GM18511 (cell line): ENCODE measurements at regions not wholly inside any gene's neighbourhood (a gene's known extent, or its start where the extent isn't known, plus 50 kb on each side); places are given as distances from the start of the nearest gene placed in this dataset.

ENCODE experiments used
- ATAC-seq: cut with Tn5 transposase; IDR thresholded peaks from one replicate; pipeline ENCODE4 v1.9.1; 2021; ENCODE audit warnings: mild to moderate bottlenecking, moderate library complexity; ENCODE audit not compliant: unreplicated experiment

- no peak for ATAC-seq
These were observed 168.5 kb upstream of the FREM2 start for GRCh38 chr13:38518328-38518727.

DNA sequence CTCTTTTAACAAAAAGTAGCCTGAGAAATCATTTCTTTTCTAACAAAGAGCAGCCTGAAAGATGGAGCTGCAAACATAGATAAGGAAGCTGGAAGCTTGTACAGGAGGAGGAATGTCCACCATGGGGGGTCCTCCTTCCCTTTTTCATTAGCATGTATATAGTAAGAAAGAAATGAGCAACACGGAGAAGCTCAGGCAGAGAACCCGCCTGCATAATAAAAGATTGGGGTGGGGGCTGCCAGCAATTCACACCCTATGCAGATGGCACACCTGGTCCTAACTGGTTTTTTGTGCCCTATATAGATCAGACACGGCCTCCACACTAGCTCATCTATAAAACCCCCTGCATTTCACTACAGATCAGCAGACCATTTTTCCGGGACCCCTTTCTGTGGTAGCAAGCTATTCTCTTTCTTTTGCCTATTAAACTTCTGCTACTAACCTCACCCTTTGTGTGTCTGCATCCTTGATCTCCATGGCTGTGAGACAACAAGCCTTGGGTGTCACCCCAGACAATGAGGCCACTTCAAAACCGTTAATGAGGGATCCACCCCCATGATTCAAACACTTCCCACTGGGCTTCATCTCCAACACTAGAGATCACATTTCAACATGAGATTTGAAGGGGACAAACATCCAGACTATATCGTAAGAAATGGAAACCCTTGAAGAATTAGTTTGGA lies 167.5 kb upstream of the FREM2 start:
- no peak for ATAC-seq

GRCh38 chr13:38520041-38520440 lies 166.8 kb upstream of the FREM2 start:
- no peak for ATAC-seq

GRCh38 chr13:38527140-38527539 lies 159.7 kb upstream of the FREM2 start:
- ATAC-seq, result no peak

- no peak for ATAC-seq
These were observed 157.9 kb upstream of the FREM2 start for GRCh38 chr13:38528986-38529385.

DNA sequence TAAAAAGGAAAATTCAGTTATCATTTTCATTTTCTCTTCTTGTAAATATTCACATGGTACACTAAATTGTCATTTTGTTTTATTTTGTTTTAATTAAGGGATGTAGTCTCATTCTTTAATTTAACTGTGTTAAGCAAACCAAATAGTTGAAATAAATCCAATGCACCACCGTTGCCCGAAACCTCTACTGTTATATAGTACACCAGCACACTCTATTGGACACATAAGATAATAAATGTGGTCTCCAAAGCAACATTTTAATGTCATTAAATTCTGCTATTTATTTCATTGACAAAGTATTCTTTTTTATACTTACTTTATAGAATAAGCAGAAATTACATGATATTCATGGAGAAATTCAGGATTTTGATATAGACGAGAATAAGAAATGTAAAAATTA lies 156.4 kb upstream of the FREM2 start:
- peak; percentile 57 for ATAC-seq

GRCh38 chr13:38535261-38535660 lies 151.6 kb upstream of the FREM2 start:
- ATAC-seq, result no peak

DNA sequence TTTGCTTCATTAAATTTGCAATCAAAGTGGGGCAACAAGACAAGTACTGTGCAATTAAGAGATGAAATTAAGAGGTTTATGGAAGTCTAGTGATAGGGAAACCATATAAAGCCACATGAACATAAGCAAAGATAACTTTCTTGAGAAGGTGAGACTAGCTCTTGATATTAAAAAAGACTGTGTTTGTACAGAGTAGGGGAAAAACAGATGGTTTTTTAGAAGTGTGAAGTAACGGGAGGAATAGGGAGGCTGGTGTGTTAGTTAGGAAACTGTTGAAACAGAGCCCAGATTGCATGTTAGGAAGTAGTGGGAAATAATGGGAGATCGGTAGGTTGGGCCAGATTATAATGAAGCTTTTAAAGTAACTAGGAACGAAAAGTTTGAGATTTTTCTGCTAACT lies 149.8 kb upstream of the FREM2 start:
- no peak for ATAC-seq

GRCh38 chr13:38538422-38538821 lies 148.5 kb upstream of the FREM2 start:
- ATAC-seq, result no peak

- ATAC-seq, result no peak
These were observed 147.2 kb upstream of the FREM2 start for GRCh38 chr13:38539632-38540031.

GRCh38 chr13:38542601-38543000 lies 144.3 kb upstream of the FREM2 start:
- no peak for ATAC-seq

- ATAC-seq, result no peak
These were observed 143.3 kb upstream of the FREM2 start for GRCh38 chr13:38543561-38543960.

GRCh38 chr13:38563739-38564138 lies 123.1 kb upstream of the FREM2 start:
- ATAC-seq, result no peak

GRCh38 chr13:38564256-38565150 lies 122.4 kb upstream of the FREM2 start:
- no peak for ATAC-seq

DNA sequence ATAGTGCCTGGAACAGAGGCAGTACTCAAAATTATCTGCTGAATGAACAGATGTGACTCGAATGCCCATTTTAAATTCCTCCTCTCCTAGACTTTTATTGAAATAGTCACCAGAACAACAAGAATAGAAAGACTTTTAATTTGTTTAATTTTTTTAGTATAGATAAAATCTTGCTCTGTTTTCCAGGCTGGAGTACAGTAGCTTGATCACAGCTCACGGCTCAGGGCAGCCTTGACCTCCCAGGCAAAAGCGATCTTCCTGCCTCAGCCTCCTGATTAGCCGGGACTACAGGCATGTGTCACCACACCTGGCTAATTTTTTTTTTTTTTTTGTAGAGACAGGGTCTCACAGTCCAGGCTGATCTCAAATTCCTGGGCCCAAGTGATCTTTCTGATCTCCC lies 120.9 kb upstream of the FREM2 start:
- ATAC-seq, result no peak

- ATAC-seq, result no peak
These were observed 120.4 kb upstream of the FREM2 start for GRCh38 chr13:38566519-38566918.

DNA sequence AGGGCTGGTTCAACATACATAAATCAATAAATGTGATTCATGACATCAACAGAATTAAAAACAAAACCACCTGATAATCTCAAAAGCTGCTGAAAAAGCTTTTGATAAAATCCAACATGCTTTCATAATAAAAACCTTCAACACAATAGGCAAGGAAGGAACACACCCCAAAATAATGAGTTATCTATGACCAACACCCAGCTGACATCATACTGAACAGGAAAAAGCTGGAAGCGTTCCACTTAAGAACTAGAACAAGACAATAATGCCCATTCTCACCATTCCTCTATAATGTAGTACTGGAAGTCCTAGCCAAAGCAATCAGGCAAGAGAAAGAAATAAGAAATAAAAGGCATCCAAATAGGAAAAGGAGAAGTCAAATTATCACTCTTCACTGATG lies 116.2 kb upstream of the FREM2 start:
- no peak for ATAC-seq

- no peak for ATAC-seq
These were observed 111.5 kb upstream of the FREM2 start for GRCh38 chr13:38575427-38575826.

GRCh38 chr13:38577048-38577447 lies 109.8 kb upstream of the FREM2 start:
- ATAC-seq, result peak; percentile 56

DNA sequence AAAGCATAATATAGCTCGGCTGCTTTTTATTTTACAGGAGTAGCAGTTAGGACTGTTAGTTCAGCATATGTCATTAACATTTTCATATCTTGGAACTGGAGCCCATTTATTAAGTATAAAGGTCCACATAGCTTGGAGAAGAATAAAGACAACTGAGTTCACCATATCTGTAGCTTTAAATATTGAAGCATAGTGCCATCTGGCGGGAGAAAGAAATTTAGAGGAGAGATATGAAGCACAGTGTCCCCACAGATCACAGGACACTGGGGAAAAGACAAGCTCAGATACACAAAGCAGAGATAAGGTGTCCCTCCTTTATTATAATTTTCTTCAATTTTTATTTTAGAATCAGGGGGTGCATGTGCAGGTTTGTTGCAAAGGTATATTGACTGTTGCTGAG lies 104.7 kb upstream of the FREM2 start:
- peak; percentile 72 for ATAC-seq

- no peak for ATAC-seq
These were observed 96.6 kb upstream of the FREM2 start for GRCh38 chr13:38590230-38590629.

- ATAC-seq, result no peak
These were observed 95.9 kb upstream of the FREM2 start for GRCh38 chr13:38590796-38591507.
